ENCODE measurements at regions not wholly inside any gene's neighbourhood (a gene's known extent, or its start where the extent isn't known, plus 50 kb on each side); places are given as distances from the start of the nearest gene placed in this dataset.

DNA sequence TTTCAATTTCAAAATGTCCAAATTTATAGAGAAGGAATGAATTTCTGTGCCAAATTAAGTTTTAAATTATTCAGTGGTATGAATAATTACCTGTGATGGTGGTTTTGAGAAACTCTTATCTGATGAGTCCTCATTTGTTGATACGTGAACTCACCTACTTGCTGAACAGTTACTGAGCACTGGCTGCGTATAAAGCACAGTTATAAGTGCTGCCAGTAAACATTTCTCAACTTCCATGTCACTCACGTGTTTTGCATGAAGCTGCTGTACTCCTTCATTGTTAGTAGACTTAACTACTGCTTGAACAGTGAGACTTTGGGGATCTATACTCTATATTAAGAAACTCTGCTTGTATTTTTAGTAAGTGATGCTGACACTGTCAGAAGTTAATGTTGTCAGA is 269.1 kb upstream of the FZD8 start (continued):
- no peak for TF ChIP-seq EP300 (IDR thresholded peaks at IDR 0.05; ENCODE audit: borderline replicate concordance in 1 of 2, control insufficient read depth in 1 of 2, low read depth in 2 of 2, low read length in 2 of 2)
- TF ChIP-seq HDAC2 (IDR thresholded peaks at IDR 0.05), result no peak
- no peak for TF ChIP-seq SRF (IDR thresholded peaks at IDR 0.05; ENCODE audit: low read depth in 2 of 2, low read length in 2 of 2)
- TF ChIP-seq NFYB (IDR thresholded peaks at IDR 0.05; ENCODE audit: insufficient read depth, low read depth, low read length), result no peak
- no peak for TF ChIP-seq NR2C1 (IDR thresholded peaks at IDR 0.05)

- no peaks in the 10 kb centered on the region for H4K20me1 ChIP-seq (ENCODE audit: control insufficient read depth, insufficient read depth)
- no peak overlapping the region for H3K9ac ChIP-seq (ENCODE audit: control insufficient read depth, insufficient read depth, low read length)
- DNase-seq (ENCODE audit: low read depth, low spot score) (no peak), FAIRE-seq (no peak), ATAC-seq (no peak)
- H3K27ac ChIP-seq (ENCODE audit: control insufficient read depth, insufficient read depth), result no peak overlapping the region
- no peaks in the 10 kb centered on the region for H3K79me2 ChIP-seq (ENCODE audit: control insufficient read depth, insufficient read depth, low read length)
- no peaks in the 10 kb centered on the region for H3K36me3 ChIP-seq (ENCODE audit: control insufficient read depth in 2 of 2, insufficient read depth in 2 of 2, low read length in 1 of 2)
- intact Hi-C loops (cut with micrococcal nuclease; ENCODE audit: unreplicated experiment), result no loop called here
- ChIA-PET SMC1A (ENCODE audit: uncharacterized antibody, unreplicated experiment) (no interaction called here), CTCF (interaction anchor here (1.6 kb wide), 1 partner anchor 275 kb away, joined by 4 read pairs; no protein-coding TSS in a partner anchor), POLR2A (no interaction called here), RAD21 (ENCODE audit: unreplicated experiment) (no interaction called here)
- in situ Hi-C loops (cut with MboI), result no loop called here
- H3K4me2 ChIP-seq (ENCODE audit: control insufficient read depth, insufficient read depth), result no peak overlapping the region
- no peak overlapping the region for H2AFZ ChIP-seq (ENCODE audit: control insufficient read depth, low read depth, low read length)
- no peak overlapping the region for H3K4me3 ChIP-seq
- no peaks in the 10 kb centered on the region for H3K27me3 ChIP-seq (replicated peaks in 1 of 2; ENCODE audit: control insufficient read depth in 2 of 2, insufficient read depth in 2 of 2, low read length in 1 of 2)
- WGBS (ENCODE audit: insufficient coverage, insufficient replicate concordance, low lambda C conversion rate, missing lambda C conversion rate), result 34% methylated on average over 3 of the region's 3 CpGs
- BruUV-seq (replicated peaks), result no TSS peak
- no peaks in the 10 kb centered on the region for H3K4me1 ChIP-seq (ENCODE audit: control insufficient read depth, insufficient read depth, low read length)
- no peaks in the 10 kb centered on the region for H3K9me3 ChIP-seq (replicated peaks; ENCODE audit: control insufficient read depth, insufficient read depth, low read length)
- no peak for TF ChIP-seq SRF (IDR thresholded peaks at IDR 0.05; ENCODE audit: low read depth in 2 of 2, low read length in 2 of 2)
- TF ChIP-seq ETV6 (conservative IDR thresholded peaks at IDR 0.05 in 1 of 2, IDR thresholded peaks at IDR 0.05 in 1 of 2; ENCODE audit: borderline replicate concordance in 1 of 2, low read depth in 1 of 2), result no peak
- no peak for TF ChIP-seq RAD21 (IDR thresholded peaks at IDR 0.05; ENCODE audit: insufficient read depth, low read depth, low read length)
- no peak for TF ChIP-seq HSF1 (IDR thresholded peaks at IDR 0.05; ENCODE audit: low read depth, low read length)
- no peak for TF ChIP-seq KDM1A (IDR thresholded peaks at IDR 0.05; ENCODE audit: borderline replicate concordance)
- TF ChIP-seq ESRRA (IDR thresholded peaks at IDR 0.05; ENCODE audit: low read length), result no peak
- TF ChIP-seq, protein P1, sequence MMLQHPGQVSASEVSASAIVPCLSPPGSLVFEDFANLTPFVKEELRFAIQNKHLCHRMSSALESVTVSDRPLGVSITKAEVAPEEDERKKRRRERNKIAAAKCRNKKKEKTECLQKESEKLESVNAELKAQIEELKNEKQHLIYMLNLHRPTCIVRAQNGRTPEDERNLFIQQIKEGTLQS (IDR thresholded peaks at IDR 0.05; ENCODE audit: borderline replicate concordance, extremely low read depth, low read depth, low read length), result no peak
- no peak for TF ChIP-seq NFYA (IDR thresholded peaks at IDR 0.05; ENCODE audit: borderline replicate concordance, low read depth, low read length)
- TF ChIP-seq NFYB (IDR thresholded peaks at IDR 0.05; ENCODE audit: insufficient read depth, low read depth, low read length), result no peak
- TF ChIP-seq MAX (IDR thresholded peaks at IDR 0.05; ENCODE audit: low read depth, low read length), result no peak
- TF ChIP-seq CUX1 (IDR thresholded peaks at IDR 0.05; ENCODE audit: insufficient replicate concordance, low read depth, low read length), result no peak
These were observed 268.1 kb upstream of the FZD8 start for GRCh38 chr10:35910234-35910633.
